Hepatocyte (in vitro differentiated cells): ENCODE measurements at regions not wholly inside any gene's neighbourhood (a gene's known extent, or its start where the extent isn't known, plus 50 kb on each side); places are given as distances from the start of the nearest gene placed in this dataset.

Experiments used
- CTCF ChIP-seq: fragments of 200-600 bp; sonication (generic); IDR thresholded peaks from 2 replicates; pipeline ENCODE4 v1.5.1; 2016; ENCODE audit warnings: antibody characterized with exemption, mild to moderate bottlenecking; ENCODE audit not compliant: poor library complexity
- EZH2 ChIP-seq: fragments of 200-600 bp; sonication (generic); IDR thresholded peaks from 2 replicates; pipeline ENCODE4 v1.6.1; 2016; ENCODE audit warnings: antibody characterized with exemption, mild to moderate bottlenecking, borderline replicate concordance
- EZH2phosphoT487 ChIP-seq: fragments of 200-600 bp; sonication (generic); IDR thresholded peaks from one replicate; pipeline ENCODE4 v1.6.1; 2018; ENCODE audit warnings: antibody characterized with exemption, mild to moderate bottlenecking, low read depth, moderate library complexity; ENCODE audit not compliant: unreplicated experiment, severe bottlenecking

- TF ChIP-seq CTCF (no peak), EZH2phosphoT487 (no peak), EZH2 (no peak)
These were observed 514.7 kb downstream of the CENPC start for GRCh38 chr4:67030636-67031035.
